Lung (tissue), 11 donors: ENCODE measurements at regions not wholly inside any gene's neighbourhood (a gene's known extent, or its start where the extent isn't known, plus 50 kb on each side); places are given as distances from the start of the nearest gene placed in this dataset.

Experiments used
- ATAC-seq: fragments of 200-7000 bp; cut with Tn5 transposase; one replicate; pipeline ENCODE4 v1.9.1; 2020; ENCODE audit warnings: moderate number of reproducible peaks; ENCODE audit not compliant: insufficient read depth, low FRiP score
- DNase-seq, 3 donors: peaks; one replicate each; pipeline ENCODE4 v3.0.0-alpha.2; 2013 to 2017
- H3K27ac ChIP-seq, 2 donors: one replicate each; pipeline ENCODE4 v1.5.1; 2013; ENCODE audit warnings: mild to moderate bottlenecking in 2 of 2, moderate library complexity in 2 of 2, control low read depth in 1 of 2, inconsistent platforms in 1 of 2, low read depth in 1 of 2, low read length in 1 of 2
- H3K27me3 ChIP-seq, 3 donors: one replicate each; pipeline ENCODE4 v1.5.1; 2013; ENCODE audit warnings: low read length in 2 of 3; ENCODE audit not compliant: control insufficient read depth in 3 of 3, insufficient read depth in 3 of 3
- H3K36me3 ChIP-seq, 4 donors: one replicate each; pipeline ENCODE4 v1.5.1; 2013; ENCODE audit warnings: low read length in 4 of 4, mild to moderate bottlenecking in 1 of 4, moderate library complexity in 1 of 4; ENCODE audit not compliant: control insufficient read depth in 4 of 4, insufficient read depth in 4 of 4
- H3K4me1 ChIP-seq, 5 donors: one replicate each; pipeline ENCODE4 v1.5.1; 2013; ENCODE audit warnings: low read length in 5 of 5, mild to moderate bottlenecking in 2 of 5, moderate library complexity in 1 of 5; ENCODE audit not compliant: control insufficient read depth in 5 of 5, insufficient read depth in 5 of 5
- H3K4me3 ChIP-seq: one replicate; pipeline ENCODE4 v1.5.1; 2013; ENCODE audit warnings: mild to moderate bottlenecking, control low read depth, moderate library complexity
- H3K9ac ChIP-seq, 2 donors: one replicate each; pipeline ENCODE4 v1.5.1; 2013; ENCODE audit warnings: low read length in 2 of 2, control low read depth in 1 of 2; ENCODE audit not compliant: insufficient read depth in 1 of 2
- H3K9me3 ChIP-seq, 4 donors: one replicate each; pipeline ENCODE4 v1.5.1; 2013; ENCODE audit warnings: low read length in 3 of 4, mild to moderate bottlenecking in 1 of 4, moderate library complexity in 1 of 4; ENCODE audit not compliant: control insufficient read depth in 4 of 4, insufficient read depth in 3 of 4
- WGBS, 2 donors: extraction: QIAGEN DNeasy Blood & Tissue Kit; methylation state at CpG; one replicate each; pipeline ENCODE4 v1.1.7; 2013; 5-methylcytosine and 5-hydroxymethylcytosine counted together
- TF ChIP-seq, protein P1 (sequence below): IDR thresholded peaks from 2 replicates; pipeline ENCODE4 v1.5.1; 2012; ENCODE audit warnings: mild to moderate bottlenecking; ENCODE audit errors: control extremely low read depth, extremely low read depth
- donor health status: control.
- donor health status: control.
- donor health status: Bipolar disorder and iron deficiency.
- donor health status: healthy.
- donor health status: DM: yes; HTN: yes; CAD: no.

- DNase-seq (no peak), ATAC-seq (no peak)
- Histone ChIP-seq H3K4me3 (no peak overlapping the region), H3K36me3 (no peaks in the 10 kb centered on the region), H3K9me3 (peaks cover 0 to 3% (median 0%) of the 10 kb centered on the region in 4 donors), H3K9ac (no peak overlapping the region), H3K27ac (no peak overlapping the region), H3K4me1 (no peaks in the 10 kb centered on the region), H3K27me3 (peaks cover 0 to 4% (median 0%) of the 10 kb centered on the region in 3 donors)
- TF ChIP-seq, protein P1, sequence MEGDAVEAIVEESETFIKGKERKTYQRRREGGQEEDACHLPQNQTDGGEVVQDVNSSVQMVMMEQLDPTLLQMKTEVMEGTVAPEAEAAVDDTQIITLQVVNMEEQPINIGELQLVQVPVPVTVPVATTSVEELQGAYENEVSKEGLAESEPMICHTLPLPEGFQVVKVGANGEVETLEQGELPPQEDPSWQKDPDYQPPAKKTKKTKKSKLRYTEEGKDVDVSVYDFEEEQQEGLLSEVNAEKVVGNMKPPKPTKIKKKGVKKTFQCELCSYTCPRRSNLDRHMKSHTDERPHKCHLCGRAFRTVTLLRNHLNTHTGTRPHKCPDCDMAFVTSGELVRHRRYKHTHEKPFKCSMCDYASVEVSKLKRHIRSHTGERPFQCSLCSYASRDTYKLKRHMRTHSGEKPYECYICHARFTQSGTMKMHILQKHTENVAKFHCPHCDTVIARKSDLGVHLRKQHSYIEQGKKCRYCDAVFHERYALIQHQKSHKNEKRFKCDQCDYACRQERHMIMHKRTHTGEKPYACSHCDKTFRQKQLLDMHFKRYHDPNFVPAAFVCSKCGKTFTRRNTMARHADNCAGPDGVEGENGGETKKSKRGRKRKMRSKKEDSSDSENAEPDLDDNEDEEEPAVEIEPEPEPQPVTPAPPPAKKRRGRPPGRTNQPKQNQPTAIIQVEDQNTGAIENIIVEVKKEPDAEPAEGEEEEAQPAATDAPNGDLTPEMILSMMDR = no peak
These were observed 190.5 kb upstream of the PLXNC1 start for GRCh38 chr12:93957870-93958269.

DNA sequence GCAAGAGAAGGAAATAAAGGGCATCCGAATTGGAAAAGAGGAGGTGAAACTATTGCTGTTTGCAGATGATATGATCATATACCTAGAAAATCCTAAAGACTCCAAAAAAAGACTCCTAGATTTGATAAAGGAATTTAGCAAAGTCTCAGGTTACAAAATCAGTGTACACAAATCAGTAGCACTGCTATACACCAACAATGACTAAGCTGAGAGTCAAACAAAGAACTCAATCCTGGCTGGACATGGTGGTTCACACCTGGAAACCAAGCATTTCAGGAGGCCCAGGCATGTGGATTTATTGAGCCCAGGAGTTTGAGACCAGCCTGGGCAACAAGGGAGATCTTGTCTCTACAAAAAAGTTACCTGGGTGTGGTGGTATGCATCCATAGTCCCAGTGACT lies 188.7 kb upstream of the PLXNC1 start:
- peaks cover 0 to 4% (median 0%) of the 10 kb centered on the region in 3 donors for H3K27me3 ChIP-seq
- no peak overlapping the region for H3K9ac ChIP-seq
- no peak overlapping the region for H3K27ac ChIP-seq
- no peak overlapping the region for H3K4me3 ChIP-seq
- DNase-seq (no peak), ATAC-seq (no peak)
- H3K9me3 ChIP-seq = peaks cover 0 to 3% (median 0%) of the 10 kb centered on the region in 4 donors
- H3K4me1 ChIP-seq = no peaks in the 10 kb centered on the region
- no peaks in the 10 kb centered on the region for H3K36me3 ChIP-seq
- TF ChIP-seq, protein P1 = no peak
- 88 to 93% methylated on average over 1 of the region's 1 CpG for WGBS, 2 donors

- Histone ChIP-seq H3K27me3 (no peaks in the 10 kb centered on the region), H3K9ac (no peak overlapping the region), H3K4me3 (no peak overlapping the region), H3K9me3 (peaks cover 0 to 3% (median 0%) of the 10 kb centered on the region in 4 donors), H3K36me3 (no peaks in the 10 kb centered on the region), H3K4me1 (no peaks in the 10 kb centered on the region), H3K27ac (no peak overlapping the region)
- TF ChIP-seq, protein P1 = no peak
- 35 to 84% methylated on average over 2 of the region's 2 CpGs for WGBS, 2 donors
- DNase-seq (no peak), ATAC-seq (no peak)
These were observed 187.9 kb upstream of the PLXNC1 start for GRCh38 chr12:93960521-93960920.

DNA sequence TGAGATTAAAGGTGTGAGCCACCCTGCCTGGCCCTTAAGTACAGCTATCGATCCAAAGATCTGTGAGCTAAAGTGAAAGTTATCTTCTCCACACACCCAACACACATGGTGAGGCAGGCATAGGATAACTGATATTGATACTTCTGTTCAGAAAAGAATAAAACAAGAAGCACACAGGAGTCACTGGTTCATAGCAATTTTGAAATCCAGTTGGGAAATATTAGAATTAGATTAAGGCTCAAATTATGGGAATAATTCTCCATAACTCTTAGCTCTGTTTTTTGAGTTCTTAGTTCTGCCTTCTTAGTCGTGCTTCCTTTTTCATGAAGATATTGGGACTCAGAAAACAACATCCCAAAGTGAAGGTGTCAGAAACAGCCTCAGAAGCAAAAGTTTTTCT lies 186.0 kb upstream of the PLXNC1 start:
- 49 to 98% methylated on average over 2 of the region's 2 CpGs for WGBS, 2 donors
- H3K4me3 ChIP-seq = no peak overlapping the region
- ATAC-seq (no peak), DNase-seq (no peak)
- H3K27me3 ChIP-seq = no peaks in the 10 kb centered on the region
- TF ChIP-seq, protein P1 = no peak
- no peaks in the 10 kb centered on the region for H3K9me3 ChIP-seq
- H3K4me1 ChIP-seq = no peaks in the 10 kb centered on the region
- no peak overlapping the region for H3K9ac ChIP-seq
- no peaks in the 10 kb centered on the region for H3K36me3 ChIP-seq
- H3K27ac ChIP-seq = no peak overlapping the region
